ENCODE measurements at regions not wholly inside any gene's neighbourhood (a gene's known extent, or its start where the extent isn't known, plus 50 kb on each side); places are given as distances from the start of the nearest gene placed in this dataset.
"Not testable (repeated sequence)": the region's sequence is repeated elsewhere in the genome, so short reads cannot be mapped to it uniquely, and the experiment has no call there.

- Histone ChIP-seq H3K9me2 (replicated peaks; ENCODE audit: insufficient read depth, low read length) (no peaks in the 10 kb centered on the region), H2AFZ (ENCODE audit: low read depth, low read length, severe bottlenecking) (no peak overlapping the region), H3K4me3 (ENCODE audit: insufficient read depth, low read length, poor library complexity, severe bottlenecking) (no peak overlapping the region), H3K36me3 (ENCODE audit: low read length) (no peaks in the 10 kb centered on the region), H3F3A (ENCODE audit: insufficient read depth) (no peaks in the 10 kb centered on the region), H3K9me3 (ENCODE audit: insufficient read depth, low read length) (no peaks in the 10 kb centered on the region), H3K4me2 (ENCODE audit: low read depth, low read length, poor library complexity, severe bottlenecking) (no peak overlapping the region), H3K79me2 (ENCODE audit: insufficient read depth, low read length) (no peaks in the 10 kb centered on the region), H4K20me1 (ENCODE audit: low read depth, low read length) (no peaks in the 10 kb centered on the region), H3K27ac (ENCODE audit: low read depth, low read length) (no peak overlapping the region), H3K9ac (ENCODE audit: low read length) (no peak overlapping the region), H3K27me3 (ENCODE audit: low read length) (no peaks in the 10 kb centered on the region)
- TF ChIP-seq CTCF (IDR thresholded peaks at IDR 0.05; ENCODE audit: insufficient read depth, low read length, poor library complexity, severe bottlenecking) (no peak), EZH2phosphoT487 (conservative IDR thresholded peaks at IDR 0.05; ENCODE audit: low read length) (no peak)
These were observed 250.8 kb upstream of the USP15 start for GRCh38 chr12:62009445-62009844.

GRCh38 chr12:62010331-62010906, 249.8 kb upstream of the USP15 start:
- not testable (repeated sequence) for H4K20me1 ChIP-seq (ENCODE audit: low read depth, low read length); H3K9me2 ChIP-seq (replicated peaks; ENCODE audit: insufficient read depth, low read length); H3K4me3 ChIP-seq (ENCODE audit: insufficient read depth, low read length, poor library complexity, severe bottlenecking); H3K27me3 ChIP-seq (ENCODE audit: low read length); H3K9ac ChIP-seq (ENCODE audit: low read length); H3K4me2 ChIP-seq (ENCODE audit: low read depth, low read length, poor library complexity, severe bottlenecking); H3K79me2 ChIP-seq (ENCODE audit: insufficient read depth, low read length); H2AFZ ChIP-seq (ENCODE audit: low read depth, low read length, severe bottlenecking); H3K27ac ChIP-seq (ENCODE audit: low read depth, low read length); H3F3A ChIP-seq (ENCODE audit: insufficient read depth); H3K36me3 ChIP-seq (ENCODE audit: low read length); H3K9me3 ChIP-seq (ENCODE audit: insufficient read depth, low read length)

- not testable (repeated sequence) for H3K4me3 ChIP-seq (ENCODE audit: insufficient read depth, low read length, poor library complexity, severe bottlenecking); H3K9ac ChIP-seq (ENCODE audit: low read length); H3K27me3 ChIP-seq (ENCODE audit: low read length); H3F3A ChIP-seq (ENCODE audit: insufficient read depth); H3K79me2 ChIP-seq (ENCODE audit: insufficient read depth, low read length); H4K20me1 ChIP-seq (ENCODE audit: low read depth, low read length); H3K36me3 ChIP-seq (ENCODE audit: low read length); H3K4me2 ChIP-seq (ENCODE audit: low read depth, low read length, poor library complexity, severe bottlenecking); H3K9me2 ChIP-seq (replicated peaks; ENCODE audit: insufficient read depth, low read length); H2AFZ ChIP-seq (ENCODE audit: low read depth, low read length, severe bottlenecking); H3K27ac ChIP-seq (ENCODE audit: low read depth, low read length); H3K9me3 ChIP-seq (ENCODE audit: insufficient read depth, low read length)
These were observed 249.2 kb upstream of the USP15 start for GRCh38 chr12:62010973-62011372.

DNA sequence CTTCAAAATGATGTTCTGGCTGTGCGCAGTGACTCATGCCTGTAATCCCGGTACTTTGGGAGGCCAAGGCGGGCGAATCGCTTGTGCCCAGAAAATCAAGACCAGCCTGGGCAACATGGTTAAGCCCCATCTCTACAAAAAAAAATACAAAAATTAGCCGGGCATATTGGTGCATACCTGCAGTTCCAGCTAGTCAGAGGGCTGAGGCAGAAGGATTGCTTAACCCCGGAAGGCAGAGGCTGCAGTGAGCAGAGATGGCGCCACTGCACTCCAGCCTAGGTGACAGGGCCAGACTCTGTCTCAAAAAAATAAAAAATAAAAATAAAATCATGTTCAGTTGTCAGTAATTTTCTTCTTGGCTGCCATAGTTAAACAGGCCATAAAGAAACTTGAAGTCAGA, 245.9 kb upstream of the USP15 start:
- Histone ChIP-seq H2AFZ (ENCODE audit: low read depth, low read length, severe bottlenecking) (no peak overlapping the region), H3K9ac (ENCODE audit: low read length) (no peak overlapping the region), H3K36me3 (ENCODE audit: low read length) (no peaks in the 10 kb centered on the region), H3K79me2 (ENCODE audit: insufficient read depth, low read length) (no peaks in the 10 kb centered on the region), H3K27ac (ENCODE audit: low read depth, low read length) (no peak overlapping the region), H3K4me2 (ENCODE audit: low read depth, low read length, poor library complexity, severe bottlenecking) (no peak overlapping the region), H3K9me2 (replicated peaks; ENCODE audit: insufficient read depth, low read length) (no peaks in the 10 kb centered on the region), H3F3A (ENCODE audit: insufficient read depth) (no peaks in the 10 kb centered on the region), H4K20me1 (ENCODE audit: low read depth, low read length) (no peaks in the 10 kb centered on the region), H3K4me3 (ENCODE audit: insufficient read depth, low read length, poor library complexity, severe bottlenecking) (no peak overlapping the region), H3K27me3 (ENCODE audit: low read length) (no peaks in the 10 kb centered on the region), H3K9me3 (ENCODE audit: insufficient read depth, low read length) (no peaks in the 10 kb centered on the region)
- TF ChIP-seq EZH2phosphoT487 (conservative IDR thresholded peaks at IDR 0.05; ENCODE audit: low read length) = no peak
- TF ChIP-seq CTCF (IDR thresholded peaks at IDR 0.05; ENCODE audit: insufficient read depth, low read length, poor library complexity, severe bottlenecking) = no peak
